ENCODE measurements at regions not wholly inside any gene's neighbourhood (a gene's known extent, or its start where the extent isn't known, plus 50 kb on each side); places are given as distances from the start of the nearest gene placed in this dataset.
A peak's percentile ranks its signal among the peaks of the same experiment; 100 is the strongest.
"Not testable (repeated sequence)": the region's sequence is repeated elsewhere in the genome, so short reads cannot be mapped to it uniquely, and the experiment has no call there.

- no peak overlapping the region for H3K27ac ChIP-seq
These were observed 106.7 kb upstream of the PIAS1 start for GRCh38 chr15:67947254-67948039.

GRCh38 chr15:67948215-67948614, 105.9 kb upstream of the PIAS1 start:
- TF ChIP-seq CTCF (conservative IDR thresholded peaks at IDR 0.05), result no peak
- H3K27ac ChIP-seq, result no peak overlapping the region

More at GRCh38 chr15:67947254-67948039, 106.7 kb upstream of the PIAS1 start:
- no peak for TF ChIP-seq CTCF (conservative IDR thresholded peaks at IDR 0.05)

- not testable (repeated sequence) for H3K27ac ChIP-seq
These were observed 102.9 kb upstream of the PIAS1 start for GRCh38 chr15:67951187-67951586.

- TF ChIP-seq CTCF (conservative IDR thresholded peaks at IDR 0.05), result no peak
- no peak overlapping the region for H3K27ac ChIP-seq
These were observed 100.8 kb upstream of the PIAS1 start for GRCh38 chr15:67953299-67953698.

GRCh38 chr15:67955252-67955651, 98.9 kb upstream of the PIAS1 start:
- peak overlapping the region; percentile 24; the same call in 1 of the 2 replicates for H3K27ac ChIP-seq
- no peak for TF ChIP-seq CTCF (conservative IDR thresholded peaks at IDR 0.05)

GRCh38 chr15:67957435-67958132, 96.5 kb upstream of the PIAS1 start:
- no peak overlapping the region for H3K27ac ChIP-seq

GRCh38 chr15:67967871-67968431, 86.2 kb upstream of the PIAS1 start:
- H3K27ac ChIP-seq, result peak overlapping the region; percentile 51; the same call in 1 of the 2 replicates
- no peak for TF ChIP-seq CTCF (conservative IDR thresholded peaks at IDR 0.05)

More at GRCh38 chr15:67957435-67958132, 96.5 kb upstream of the PIAS1 start:
- TF ChIP-seq CTCF (conservative IDR thresholded peaks at IDR 0.05), result no peak
